Liver (tissue), 3 donors: ENCODE measurements at regions not wholly inside any gene's neighbourhood (a gene's known extent, or its start where the extent isn't known, plus 50 kb on each side); places are given as distances from the start of the nearest gene placed in this dataset.

Experiments
- ATF3 ChIP-seq: IDR thresholded peaks from 2 replicates; pipeline ENCODE4 v1.6.1; 2016; ENCODE audit warnings: antibody characterized with exemption
- CTCF ChIP-seq: fragments of 150-350 bp; IDR thresholded peaks from 2 replicates; pipeline ENCODE4 v1.5.1; 2017; ENCODE audit warnings: improper control_type of control experiment, low read depth, low read length; ENCODE audit not compliant: missing input control
- EGR1 ChIP-seq, 2 donors: IDR thresholded peaks; 2 replicates each; pipeline ENCODE4 v1.6.1; 2016 to 2018; ENCODE audit warnings: antibody characterized with exemption in 2 of 2, low read depth in 2 of 2
- FOXA1 ChIP-seq: IDR thresholded peaks from 2 replicates; pipeline ENCODE4 v1.6.1; 2016; ENCODE audit warnings: antibody characterized with exemption
- GABPA ChIP-seq, 2 donors: IDR thresholded peaks in 1 of 2; conservative IDR thresholded peaks in 1 of 2; 2 replicates each; pipeline ENCODE4 v1.6.1; 2016; ENCODE audit warnings: antibody characterized with exemption in 2 of 2, mild to moderate bottlenecking in 1 of 2, moderate library complexity in 1 of 2
- JUND ChIP-seq, 2 donors: IDR thresholded peaks; 2 replicates each; pipeline ENCODE4 v1.6.1; 2016; ENCODE audit warnings: antibody characterized with exemption in 2 of 2
- MAX ChIP-seq: IDR thresholded peaks from 2 replicates; pipeline ENCODE4 v1.6.1; 2016; ENCODE audit warnings: antibody characterized with exemption
- NR2F2 ChIP-seq: IDR thresholded peaks from 2 replicates; pipeline ENCODE4 v1.6.1; 2016; ENCODE audit warnings: antibody characterized with exemption
- RAD21 ChIP-seq, 2 donors: IDR thresholded peaks; 2 replicates each; pipeline ENCODE4 v1.6.1; 2016; ENCODE audit warnings: antibody characterized with exemption in 2 of 2, mild to moderate bottlenecking in 2 of 2
- REST ChIP-seq: IDR thresholded peaks from 2 replicates; pipeline ENCODE4 v1.6.1; 2016; ENCODE audit warnings: antibody characterized with exemption, mild to moderate bottlenecking
- RXRA ChIP-seq, 2 donors: IDR thresholded peaks; 2 replicates each; pipeline ENCODE4 v1.6.1; 2017 to 2018; ENCODE audit warnings: antibody characterized with exemption in 2 of 2, mild to moderate bottlenecking in 1 of 2
- SP1 ChIP-seq: IDR thresholded peaks from 2 replicates; pipeline ENCODE4 v1.6.1; 2018; ENCODE audit warnings: antibody characterized with exemption, mild to moderate bottlenecking
- TAF1 ChIP-seq: conservative IDR thresholded peaks from 2 replicates; pipeline ENCODE4 v1.6.1; 2016; ENCODE audit warnings: antibody characterized with exemption, mild to moderate bottlenecking
- YY1 ChIP-seq: IDR thresholded peaks from 2 replicates; pipeline ENCODE4 v1.6.1; 2016; ENCODE audit warnings: antibody characterized with exemption, mild to moderate bottlenecking
- donor health status: healthy.
- donor health status: healthy.

GRCh38 chr12:76621582-76622024 is 62.0 kb upstream of the OSBPL8 start:
- peak; percentile 84 for TF ChIP-seq SP1
- no peak for TF ChIP-seq TAF1
- peak; percentile 99 for TF ChIP-seq CTCF
- TF ChIP-seq GABPA (IDR thresholded peaks at IDR 0.05 in 1 of 2, conservative IDR thresholded peaks at IDR 0.05 in 1 of 2): no peak
- TF ChIP-seq FOXA1: peak; percentile 97
- TF ChIP-seq RAD21 (IDR thresholded peaks at IDR 0.05): peak; percentile 99 to 100
- peak; percentile 45 for TF ChIP-seq MAX
- no peak for TF ChIP-seq EGR1 (IDR thresholded peaks at IDR 0.05; ENCODE audit: low read depth in 2 of 2)
- no peak for TF ChIP-seq ATF3
- peak; percentile 68 for TF ChIP-seq YY1
- TF ChIP-seq REST: peak; percentile 43
- TF ChIP-seq JUND (IDR thresholded peaks at IDR 0.05): peak in 1 of 2 donors; percentile 40
- peak; percentile 57 for TF ChIP-seq NR2F2
- TF ChIP-seq RXRA (IDR thresholded peaks at IDR 0.05): peak; percentile 96 to 98
